Dedifferentiated amniotic fluid mesenchymal stem cell (primary cell): ENCODE measurements at regions not wholly inside any gene's neighbourhood (a gene's known extent, or its start where the extent isn't known, plus 50 kb on each side); places are given as distances from the start of the nearest gene placed in this dataset.
A peak's percentile ranks its signal among the peaks of the same experiment; 100 is the strongest.
"Not testable (repeated sequence)": the region's sequence is repeated elsewhere in the genome, so short reads cannot be mapped to it uniquely, and the experiment has no call there.

Experiments used
- DNase-seq: peaks from one replicate; pipeline ENCODE4 v3.0.0-alpha.2; 2016; ENCODE audit errors: extremely low spot score

GRCh38 chr4:52157071-52157470 is 106.0 kb downstream of the SPATA18 start:
- DNase-seq: not testable (repeated sequence)

DNA sequence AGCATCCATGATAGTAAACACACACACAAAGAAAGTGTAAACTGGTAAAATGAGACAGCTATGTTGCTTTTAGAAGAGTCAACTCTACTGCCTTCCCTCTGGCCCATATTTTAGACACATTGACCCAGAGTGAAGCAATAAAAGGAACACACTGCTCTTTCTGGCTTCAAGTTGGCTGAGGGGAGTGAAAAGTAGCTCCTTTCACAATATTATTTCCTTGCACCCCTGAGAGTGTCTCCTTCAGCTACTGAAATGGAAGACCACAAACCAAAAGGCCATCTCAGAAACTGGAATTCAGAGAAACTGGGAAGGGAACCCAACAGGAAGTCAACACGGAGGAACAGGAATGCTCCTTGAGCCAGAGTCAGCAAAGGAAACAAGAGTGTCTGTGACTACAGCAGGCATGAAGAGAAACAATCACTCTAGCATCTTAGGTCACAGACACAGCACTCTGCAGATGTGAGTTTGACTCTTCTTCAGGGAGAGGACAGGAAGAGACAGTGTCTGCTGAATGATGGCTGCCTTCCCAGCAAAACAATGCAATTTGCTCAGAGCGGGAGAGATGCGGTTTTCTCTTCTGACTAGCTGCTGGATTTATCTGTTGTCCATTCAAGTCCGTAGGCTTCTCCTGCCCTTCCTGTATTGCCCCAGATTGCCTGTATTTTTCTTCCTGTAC is 106.7 kb downstream of the SPATA18 start:
- DNase-seq: no peak

- no peak for DNase-seq
These were observed 109.8 kb downstream of the SPATA18 start for GRCh38 chr4:52160859-52161258.

- no peak for DNase-seq
These were observed 113.0 kb downstream of the SPATA18 start for GRCh38 chr4:52164116-52164515.

DNA sequence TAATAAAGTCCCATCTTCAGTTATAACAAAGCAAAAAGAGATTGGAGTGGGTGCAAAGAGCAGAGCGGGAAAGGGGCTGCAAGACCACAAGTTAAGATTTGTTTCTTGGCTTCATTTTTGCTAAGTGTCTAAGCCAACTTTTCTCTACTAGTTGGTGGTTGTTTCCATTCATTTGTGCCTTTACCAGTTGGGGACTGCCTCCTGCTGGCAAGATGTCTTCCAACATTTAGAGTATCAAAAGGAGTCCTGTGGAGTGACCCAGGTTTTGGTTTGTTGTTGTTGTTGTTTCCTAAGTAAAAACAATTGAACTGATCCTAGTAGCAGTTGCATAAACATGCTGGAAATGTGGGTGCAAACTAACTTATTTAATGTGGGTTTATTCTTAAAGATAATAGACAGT is 121.1 kb downstream of the SPATA18 start:
- no peak for DNase-seq

DNA sequence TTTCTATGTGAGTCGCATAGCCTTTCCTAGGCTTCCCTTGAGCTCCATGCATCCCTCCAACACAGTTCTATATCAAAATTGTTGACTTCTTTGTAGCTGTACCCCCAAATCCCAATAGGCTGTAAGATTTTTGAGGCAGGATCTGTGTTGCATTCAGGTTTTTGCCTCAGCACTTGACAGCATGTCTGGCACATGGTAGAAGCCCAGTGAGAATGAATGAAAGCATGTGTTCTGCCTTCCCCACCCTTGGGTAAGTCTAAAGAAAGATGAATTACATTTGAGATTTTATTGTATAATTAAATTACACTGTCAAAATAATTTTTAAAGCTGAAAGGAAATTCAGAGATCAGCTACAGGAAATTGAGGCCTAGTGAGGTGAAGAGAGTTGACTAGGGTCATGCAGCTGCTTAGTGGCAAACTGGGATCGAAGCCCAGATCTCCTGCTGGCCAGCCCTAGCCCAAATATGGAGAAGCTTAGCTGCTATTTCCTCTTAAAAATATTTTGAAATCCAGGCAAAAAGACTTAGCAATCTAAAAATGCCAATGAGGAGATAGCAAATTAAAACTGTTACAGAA is 122.5 kb downstream of the SPATA18 start:
- no peak for DNase-seq

DNA sequence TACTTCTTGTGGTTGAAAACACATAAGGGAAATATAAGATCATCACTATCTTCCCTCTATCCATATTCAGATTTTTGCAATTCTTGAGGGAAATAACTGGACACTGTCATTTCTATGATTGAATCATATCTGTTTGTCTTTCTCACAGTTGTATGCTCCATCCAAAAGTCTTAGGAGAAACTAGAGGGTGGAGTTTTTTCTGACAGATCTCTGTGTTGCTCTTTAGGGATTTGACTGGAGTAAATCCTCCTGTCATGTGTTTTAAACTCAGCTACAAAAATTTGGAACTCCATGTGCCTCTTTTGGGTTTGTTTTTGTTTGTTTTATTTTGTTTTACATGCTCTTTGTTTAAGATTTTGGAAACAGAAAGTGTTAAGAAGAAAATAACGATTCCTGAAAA is 136.5 kb downstream of the SPATA18 start:
- DNase-seq: no peak

GRCh38 chr4:52192001-52192400 is 140.9 kb downstream of the SPATA18 start:
- no peak for DNase-seq

- DNase-seq: no peak
These were observed 141.6 kb downstream of the SPATA18 start for GRCh38 chr4:52192721-52193135.

DNA sequence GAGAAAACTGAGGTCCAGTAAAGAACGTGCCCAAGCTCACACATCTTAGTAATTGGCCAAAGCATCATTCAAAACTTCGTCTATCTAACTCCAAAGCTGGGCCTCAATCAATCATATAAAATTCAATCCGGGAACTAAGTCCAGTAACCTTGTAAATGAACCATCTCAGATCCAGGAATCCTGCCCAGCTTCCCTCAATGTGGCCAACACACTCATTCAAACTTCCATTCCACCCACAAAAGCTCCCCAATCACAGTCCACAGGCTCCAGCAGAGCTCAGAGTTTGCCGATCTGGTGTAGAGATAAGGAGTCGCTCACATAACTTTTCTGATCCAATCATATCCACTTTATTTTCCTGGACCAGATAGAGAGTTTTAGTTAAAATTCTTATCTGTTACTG is 144.8 kb downstream of the SPATA18 start:
- peak; percentile 38 for DNase-seq

GRCh38 chr4:52196606-52197130 is 145.6 kb downstream of the SPATA18 start:
- DNase-seq: no peak

GRCh38 chr4:52197306-52197705 is 146.2 kb downstream of the SPATA18 start:
- no peak for DNase-seq

GRCh38 chr4:52198294-52198693 is 147.2 kb downstream of the SPATA18 start:
- no peak for DNase-seq

GRCh38 chr4:52199574-52200338 is 148.7 kb downstream of the SPATA18 start:
- DNase-seq: peak; percentile 70

GRCh38 chr4:52200339-52200725 is 149.2 kb downstream of the SPATA18 start:
- DNase-seq: no peak

DNA sequence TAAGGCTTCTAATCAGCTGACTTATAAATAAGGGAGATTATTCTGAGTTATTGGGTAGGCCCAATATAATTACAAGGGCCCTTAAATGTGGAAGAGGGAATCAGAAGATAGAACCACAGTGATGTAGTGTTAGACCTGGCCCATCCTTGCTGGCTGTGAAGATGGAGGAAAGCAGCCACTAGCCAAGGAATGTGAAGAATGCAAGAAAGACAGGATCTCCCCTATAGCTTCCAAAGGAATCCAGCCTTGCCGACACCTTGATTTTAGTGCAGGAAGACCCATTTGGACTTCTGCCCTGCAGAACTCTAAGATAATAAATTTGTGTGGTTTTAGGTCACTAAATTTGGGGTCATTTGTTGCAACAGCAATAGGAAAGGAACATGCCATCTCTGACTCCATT is 150.6 kb downstream of the SPATA18 start:
- no peak for DNase-seq

GRCh38 chr4:52202251-52202779 is 151.2 kb downstream of the SPATA18 start:
- DNase-seq: no peak

- no peak for DNase-seq
These were observed 151.8 kb downstream of the SPATA18 start for GRCh38 chr4:52202931-52203330.

DNA sequence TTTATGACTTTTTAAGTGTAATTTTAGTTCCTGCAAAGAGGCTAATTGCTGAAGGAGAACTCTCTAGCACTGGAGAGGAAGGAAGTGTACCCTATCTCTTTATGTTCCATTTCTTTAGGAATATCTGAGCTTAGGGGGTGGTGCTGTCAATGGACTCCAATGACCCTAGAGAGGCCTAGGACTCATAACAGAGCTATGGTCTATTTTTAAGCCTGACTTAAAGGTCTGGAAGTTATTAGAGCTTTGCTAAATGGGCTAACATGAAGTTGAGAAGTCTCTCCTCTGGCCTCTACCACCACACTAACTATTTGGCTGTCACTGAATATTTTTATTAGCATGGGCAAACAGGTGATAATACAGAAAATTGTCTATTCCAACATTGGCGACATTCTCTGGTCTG is 152.2 kb downstream of the SPATA18 start:
- DNase-seq: no peak

- DNase-seq: no peak
These were observed 153.8 kb downstream of the SPATA18 start for GRCh38 chr4:52204921-52205320.

GRCh38 chr4:52207146-52207545 is 156.0 kb downstream of the SPATA18 start:
- DNase-seq: not testable (repeated sequence)

- no peak for DNase-seq
These were observed 161.6 kb downstream of the SPATA18 start for GRCh38 chr4:52212702-52213101.

DNA sequence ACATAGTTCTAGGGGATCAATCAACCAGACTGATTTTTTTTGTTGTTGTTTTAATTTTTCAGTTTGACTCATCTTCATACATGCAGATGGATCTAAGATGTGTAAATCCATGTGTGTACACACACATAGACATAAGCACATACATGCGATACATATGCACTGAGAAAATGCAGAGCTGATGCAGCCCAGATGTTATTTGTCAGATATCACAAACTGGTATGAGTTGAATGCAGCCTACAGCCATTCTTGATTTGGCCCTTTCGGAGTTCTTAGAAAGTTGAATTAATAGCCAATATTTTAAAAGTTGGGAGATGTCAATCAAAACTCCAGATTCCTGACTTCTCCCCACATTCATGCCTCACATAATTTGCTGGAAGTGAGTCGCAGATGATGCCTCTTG is 180.4 kb downstream of the SPATA18 start:
- no peak for DNase-seq
